GM12875 (cell line): ENCODE measurements at regions not wholly inside any gene's neighbourhood (a gene's known extent, or its start where the extent isn't known, plus 50 kb on each side); places are given as distances from the start of the nearest gene placed in this dataset.

Experiments used
- H3K4me3 ChIP-seq: one replicate; pipeline ENCODE4 v1.5.1; 2011; ENCODE audit warnings: low read depth, low read length, control low read depth
- TF ChIP-seq, protein P1 (sequence below): IDR thresholded peaks from 2 replicates; pipeline ENCODE4 v1.5.1; 2011; ENCODE audit warnings: low read depth, mild to moderate bottlenecking, control low read depth, inconsistent platforms, low read length, moderate library complexity, borderline replicate concordance; ENCODE audit not compliant: insufficient read depth

DNA sequence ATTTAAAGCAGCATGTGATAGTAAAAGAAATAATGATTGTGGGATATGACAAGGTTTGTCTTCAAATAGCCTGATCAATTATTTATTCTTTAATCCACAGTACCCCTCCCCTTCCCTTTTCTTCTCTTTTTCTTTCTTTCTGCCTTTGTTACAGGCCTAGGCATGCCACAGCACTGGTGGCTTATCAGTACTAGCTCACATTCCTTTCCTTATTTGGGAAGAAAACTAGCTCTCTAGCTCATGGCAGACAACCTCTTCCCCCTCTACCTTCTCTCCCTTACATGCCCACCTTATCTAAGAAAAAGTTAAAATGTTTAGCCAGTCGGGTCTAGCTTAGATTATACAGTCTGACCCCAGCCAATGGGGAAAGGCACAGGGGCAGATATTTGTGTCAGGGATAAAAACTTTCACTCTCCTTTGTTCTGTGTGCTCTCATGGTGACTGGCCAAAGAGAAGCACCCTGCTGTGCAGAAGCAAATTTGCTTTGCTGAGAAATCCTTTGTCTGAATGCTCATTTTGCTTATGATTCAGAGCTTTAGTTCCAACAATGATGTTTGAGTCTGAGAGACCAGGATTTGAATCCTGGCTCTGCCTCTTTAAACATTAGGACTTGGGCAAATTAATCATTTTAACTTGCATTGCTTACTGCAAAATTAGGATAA, 75.8 kb upstream of the CDH12 start:
- no peak overlapping the region for H3K4me3 ChIP-seq
- TF ChIP-seq, protein P1, sequence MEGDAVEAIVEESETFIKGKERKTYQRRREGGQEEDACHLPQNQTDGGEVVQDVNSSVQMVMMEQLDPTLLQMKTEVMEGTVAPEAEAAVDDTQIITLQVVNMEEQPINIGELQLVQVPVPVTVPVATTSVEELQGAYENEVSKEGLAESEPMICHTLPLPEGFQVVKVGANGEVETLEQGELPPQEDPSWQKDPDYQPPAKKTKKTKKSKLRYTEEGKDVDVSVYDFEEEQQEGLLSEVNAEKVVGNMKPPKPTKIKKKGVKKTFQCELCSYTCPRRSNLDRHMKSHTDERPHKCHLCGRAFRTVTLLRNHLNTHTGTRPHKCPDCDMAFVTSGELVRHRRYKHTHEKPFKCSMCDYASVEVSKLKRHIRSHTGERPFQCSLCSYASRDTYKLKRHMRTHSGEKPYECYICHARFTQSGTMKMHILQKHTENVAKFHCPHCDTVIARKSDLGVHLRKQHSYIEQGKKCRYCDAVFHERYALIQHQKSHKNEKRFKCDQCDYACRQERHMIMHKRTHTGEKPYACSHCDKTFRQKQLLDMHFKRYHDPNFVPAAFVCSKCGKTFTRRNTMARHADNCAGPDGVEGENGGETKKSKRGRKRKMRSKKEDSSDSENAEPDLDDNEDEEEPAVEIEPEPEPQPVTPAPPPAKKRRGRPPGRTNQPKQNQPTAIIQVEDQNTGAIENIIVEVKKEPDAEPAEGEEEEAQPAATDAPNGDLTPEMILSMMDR = no peak

- TF ChIP-seq, protein P1 = no peak
Observed at GRCh38 chr5:22926574-22926973, 73.4 kb upstream of the CDH12 start.

DNA sequence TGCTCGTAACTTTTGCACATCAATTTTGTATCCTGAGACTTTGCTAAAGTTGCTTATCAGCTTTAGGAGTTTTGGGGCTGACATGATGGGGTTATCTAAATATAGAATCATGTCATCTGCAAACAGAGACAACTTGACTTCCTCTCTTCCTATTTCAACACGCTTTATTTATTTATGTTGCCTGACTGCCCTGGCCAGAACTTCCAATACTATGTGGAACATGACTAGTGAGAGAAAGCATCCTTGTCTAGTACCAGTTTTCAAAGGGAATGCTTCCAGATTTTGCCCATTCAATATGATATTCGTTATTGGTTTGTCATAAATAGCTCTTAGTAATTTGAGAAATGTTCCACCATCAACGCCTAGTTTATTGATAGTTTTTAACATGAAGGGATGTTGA, 65.4 kb upstream of the CDH12 start:
- H3K4me3 ChIP-seq = no peak overlapping the region
- TF ChIP-seq, protein P1 = no peak

More at GRCh38 chr5:22926574-22926973, 73.4 kb upstream of the CDH12 start:
- H3K4me3 ChIP-seq = no peak overlapping the region

GRCh38 chr5:22916393-22916792, 63.2 kb upstream of the CDH12 start:
- TF ChIP-seq, protein P1 = no peak

DNA sequence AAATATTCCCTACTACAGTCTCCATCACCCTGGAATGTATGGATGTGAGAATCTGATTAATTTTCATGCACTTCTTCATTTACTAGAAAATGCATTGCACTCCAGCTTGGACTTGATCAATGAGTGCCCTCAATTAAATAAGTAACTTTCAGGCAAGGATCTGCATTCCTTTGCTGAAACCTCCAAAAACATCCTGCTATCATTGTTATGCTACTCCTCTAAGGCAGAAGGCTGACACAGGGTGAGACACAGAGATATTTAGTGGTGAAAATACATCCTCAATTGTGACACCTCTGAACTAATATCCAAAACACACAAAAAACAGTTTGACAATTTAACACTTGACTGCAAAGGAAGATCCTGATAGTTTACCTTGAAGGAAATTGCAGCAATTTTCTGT, 57.9 kb upstream of the CDH12 start:
- TF ChIP-seq, protein P1 = no peak
- no peak overlapping the region for H3K4me3 ChIP-seq

More at GRCh38 chr5:22916393-22916792, 63.2 kb upstream of the CDH12 start:
- no peak overlapping the region for H3K4me3 ChIP-seq

DNA sequence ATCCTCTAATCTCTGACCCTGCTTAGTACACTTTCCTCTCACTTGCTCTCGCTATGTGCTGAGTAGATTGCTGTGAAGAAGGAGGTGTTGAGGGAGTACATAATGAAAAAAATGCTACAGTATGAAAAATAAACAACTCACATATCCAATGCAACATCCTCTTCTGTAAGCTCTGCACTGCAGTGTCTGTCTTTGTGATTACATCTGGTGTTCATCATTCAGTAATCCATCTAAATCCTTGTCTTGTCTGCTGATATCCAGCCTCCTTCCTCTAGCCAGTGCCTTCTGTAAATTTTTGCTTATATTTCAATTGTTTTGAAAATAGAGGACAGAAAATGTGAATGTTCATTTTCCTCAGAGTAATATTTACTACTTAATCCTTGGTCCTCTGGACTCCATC, 57.4 kb upstream of the CDH12 start:
- no peak overlapping the region for H3K4me3 ChIP-seq
- TF ChIP-seq, protein P1 = no peak

- no peak overlapping the region for H3K4me3 ChIP-seq
- TF ChIP-seq, protein P1 = no peak
Observed at GRCh38 chr5:22908586-22908985, 55.4 kb upstream of the CDH12 start.
